Large intestine (tissue), 3 donors: ENCODE measurements at regions not wholly inside any gene's neighbourhood (a gene's known extent, or its start where the extent isn't known, plus 50 kb on each side); places are given as distances from the start of the nearest gene placed in this dataset.

Experiments used
- DNase-seq, 2 donors: peaks; one replicate each; pipeline versions ENCODE4 v3.0.0 to v3.0.0-alpha.2; 2013
- H3K27ac ChIP-seq: one replicate; pipeline ENCODE4 v1.5.1; 2013; ENCODE audit warnings: low read length
- H3K27me3 ChIP-seq: 2 replicates; pipeline ENCODE4 v1.6.1; 2013; ENCODE audit warnings: low read length; ENCODE audit not compliant: control insufficient read depth, insufficient read depth
- H3K36me3 ChIP-seq: 2 replicates; pipeline ENCODE4 v1.6.1; 2013; ENCODE audit warnings: low read length; ENCODE audit not compliant: control insufficient read depth, insufficient read depth
- H3K4me1 ChIP-seq: one replicate; pipeline ENCODE4 v1.6.1; 2013; ENCODE audit warnings: low read length; ENCODE audit not compliant: control insufficient read depth, insufficient read depth
- H3K4me3 ChIP-seq: one replicate; pipeline ENCODE4 v1.5.1; 2013; ENCODE audit warnings: low read length
- H3K9me3 ChIP-seq: one replicate; pipeline ENCODE4 v1.6.1; 2013; ENCODE audit warnings: mild to moderate bottlenecking, low read depth, low read length, moderate library complexity; ENCODE audit not compliant: control insufficient read depth
- WGBS: methylation state at CpG from one replicate; pipeline ENCODE4 v1.1.5; 2013; ENCODE audit warnings: low lambda C conversion rate; ENCODE audit not compliant: insufficient coverage; 5-methylcytosine and 5-hydroxymethylcytosine counted together

DNA sequence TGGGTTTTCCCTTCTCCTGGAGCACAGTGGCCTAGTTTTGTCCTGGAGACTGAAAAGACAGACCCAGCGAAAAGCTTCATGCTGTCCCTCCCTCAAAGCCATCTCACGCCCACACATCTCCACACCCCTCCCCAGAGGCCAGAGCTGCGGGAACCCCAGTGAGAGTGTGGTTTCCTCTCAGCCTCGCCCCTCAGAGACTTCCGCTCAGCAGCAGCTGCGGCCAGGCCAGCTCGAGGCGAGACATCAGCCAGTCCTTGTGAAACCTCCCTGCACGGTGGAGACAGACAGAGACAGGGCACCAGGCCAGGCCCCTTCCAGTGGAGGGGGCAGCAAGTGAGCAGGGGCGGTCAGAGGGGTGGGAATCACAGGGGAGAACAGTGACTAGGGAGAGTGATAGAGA lies 77.0 kb upstream of the TNRC6C start:
- no CpG with 5 or more reads among the region's 10 CpGs for WGBS
- no peaks in the 10 kb centered on the region for H3K36me3 ChIP-seq
- DNase-seq, result peak; percentile 61 to 63
- H3K4me1 ChIP-seq, result peaks cover 5% of the 10 kb centered on the region
- no peak overlapping the region for H3K4me3 ChIP-seq
- no peak overlapping the region for H3K27ac ChIP-seq
- H3K27me3 ChIP-seq, result peaks cover 41% of the 10 kb centered on the region
- peaks cover 3% of the 10 kb centered on the region for H3K9me3 ChIP-seq

DNA sequence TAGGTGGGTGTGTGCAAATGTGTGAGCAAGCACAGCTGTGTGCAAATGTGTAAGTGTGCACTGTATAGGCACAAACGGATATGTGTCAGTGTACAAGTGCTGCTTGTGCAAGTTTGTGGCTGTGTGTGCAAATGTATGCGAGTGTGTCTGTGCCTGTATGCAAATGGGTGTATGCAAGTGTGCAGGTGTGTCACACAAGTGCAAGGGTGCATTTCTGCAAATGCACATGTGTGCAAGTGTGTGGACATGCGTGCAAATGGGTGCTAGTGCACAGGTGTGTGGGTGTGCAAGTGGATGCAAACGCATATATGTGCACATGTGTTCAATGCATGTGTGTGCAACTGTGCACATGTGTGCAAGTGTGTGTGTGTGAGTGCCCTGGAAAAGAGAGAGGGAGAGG lies 76.5 kb upstream of the TNRC6C start:
- peaks cover under 1% of the 10 kb centered on the region for H3K9me3 ChIP-seq
- H3K4me3 ChIP-seq, result no peak overlapping the region
- H3K27ac ChIP-seq, result no peak overlapping the region
- no peak for DNase-seq
- WGBS, result no CpG with 5 or more reads among the region's 4 CpGs
- peaks cover 46% of the 10 kb centered on the region for H3K27me3 ChIP-seq
- H3K36me3 ChIP-seq, result no peaks in the 10 kb centered on the region
- peaks cover 5% of the 10 kb centered on the region for H3K4me1 ChIP-seq

DNA sequence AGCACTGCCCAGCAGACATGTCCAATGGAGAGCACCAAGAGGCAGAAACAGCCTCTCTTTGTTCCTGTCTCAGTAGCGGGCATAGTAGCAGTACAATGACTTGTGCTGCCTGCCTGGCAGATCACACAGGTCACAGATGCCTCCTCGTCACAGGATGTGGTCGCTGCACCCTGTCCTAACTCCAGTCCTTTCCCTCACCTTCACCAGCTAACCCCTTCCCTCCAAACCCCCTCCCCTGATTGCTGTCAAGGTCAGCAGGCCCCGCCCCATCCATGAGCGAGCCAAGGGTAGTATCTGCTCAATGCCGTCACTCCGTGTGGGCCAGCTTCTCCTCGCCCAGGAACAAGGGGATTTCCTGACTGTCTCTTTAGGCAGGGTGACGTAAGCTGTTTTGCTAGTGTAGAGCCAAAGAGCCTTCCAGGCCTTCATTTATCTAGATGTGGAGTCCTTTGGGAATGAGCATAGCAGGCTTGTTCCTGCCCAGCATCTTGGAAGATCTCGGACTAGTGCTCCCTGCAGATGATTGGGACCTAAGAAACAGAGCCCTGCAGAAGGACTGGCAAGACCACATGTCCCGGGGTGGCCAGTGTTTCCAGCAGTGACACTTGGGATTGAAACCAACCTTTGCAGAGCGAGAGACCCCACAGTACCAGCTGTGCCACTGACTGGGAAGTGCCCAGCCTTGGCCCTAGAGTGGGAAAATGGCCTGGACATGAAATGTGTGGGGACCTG lies 75.9 kb upstream of the TNRC6C start:
- DNase-seq, result peak in 1 of 2 donors; percentile 54
- no peaks in the 10 kb centered on the region for H3K9me3 ChIP-seq
- no peak overlapping the region for H3K4me3 ChIP-seq
- H3K27me3 ChIP-seq, result peaks cover 48% of the 10 kb centered on the region
- 100% methylated on average over 1 of the region's 12 CpGs for WGBS
- H3K27ac ChIP-seq, result no peak overlapping the region
- H3K36me3 ChIP-seq, result no peaks in the 10 kb centered on the region
- H3K4me1 ChIP-seq, result peaks cover 11% of the 10 kb centered on the region

DNA sequence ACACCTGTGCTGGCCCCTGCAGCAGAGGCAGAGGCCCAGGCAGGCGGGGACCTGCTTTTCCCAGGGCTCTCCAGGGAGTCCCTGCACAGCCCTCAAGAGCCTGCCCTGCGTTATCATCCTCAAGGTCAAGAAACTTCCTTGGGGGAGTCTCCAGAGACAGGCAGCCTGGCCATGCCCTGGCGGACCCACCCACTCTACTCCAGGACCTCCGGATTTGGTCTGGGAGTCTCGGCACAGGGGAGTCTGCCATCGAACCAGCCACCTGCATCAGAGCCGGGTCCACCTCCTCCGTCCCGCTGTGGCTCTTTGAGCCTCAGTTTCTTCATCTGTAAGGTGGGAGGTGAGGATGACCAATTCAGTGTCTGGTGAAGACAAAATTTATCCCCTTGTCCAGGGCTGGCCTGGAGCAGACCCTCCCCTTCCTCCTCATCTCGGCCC lies 75.3 kb upstream of the TNRC6C start:
- Histone ChIP-seq H3K4me3 (no peak overlapping the region), H3K4me1 (peaks cover 12% of the 10 kb centered on the region)
- WGBS, result no CpG with 5 or more reads among the region's 10 CpGs

GRCh38 chr17:77884019-77884418 lies 74.5 kb upstream of the TNRC6C start:
- Histone ChIP-seq H3K4me1 (peaks cover 12% of the 10 kb centered on the region), H3K27ac (no peak overlapping the region), H3K27me3 (peaks cover 57% of the 10 kb centered on the region), H3K4me3 (no peak overlapping the region), H3K36me3 (no peaks in the 10 kb centered on the region), H3K9me3 (no peaks in the 10 kb centered on the region)
- WGBS, result no CpG with 5 or more reads among the region's 11 CpGs
- peak; percentile 36 to 49 for DNase-seq

More for the DNA sequence above, 75.3 kb upstream of the TNRC6C start:
- no peaks in the 10 kb centered on the region for H3K36me3 ChIP-seq
- DNase-seq, result no peak
- no peaks in the 10 kb centered on the region for H3K9me3 ChIP-seq
- H3K27ac ChIP-seq, result no peak overlapping the region
- H3K27me3 ChIP-seq, result peaks cover 53% of the 10 kb centered on the region

DNA sequence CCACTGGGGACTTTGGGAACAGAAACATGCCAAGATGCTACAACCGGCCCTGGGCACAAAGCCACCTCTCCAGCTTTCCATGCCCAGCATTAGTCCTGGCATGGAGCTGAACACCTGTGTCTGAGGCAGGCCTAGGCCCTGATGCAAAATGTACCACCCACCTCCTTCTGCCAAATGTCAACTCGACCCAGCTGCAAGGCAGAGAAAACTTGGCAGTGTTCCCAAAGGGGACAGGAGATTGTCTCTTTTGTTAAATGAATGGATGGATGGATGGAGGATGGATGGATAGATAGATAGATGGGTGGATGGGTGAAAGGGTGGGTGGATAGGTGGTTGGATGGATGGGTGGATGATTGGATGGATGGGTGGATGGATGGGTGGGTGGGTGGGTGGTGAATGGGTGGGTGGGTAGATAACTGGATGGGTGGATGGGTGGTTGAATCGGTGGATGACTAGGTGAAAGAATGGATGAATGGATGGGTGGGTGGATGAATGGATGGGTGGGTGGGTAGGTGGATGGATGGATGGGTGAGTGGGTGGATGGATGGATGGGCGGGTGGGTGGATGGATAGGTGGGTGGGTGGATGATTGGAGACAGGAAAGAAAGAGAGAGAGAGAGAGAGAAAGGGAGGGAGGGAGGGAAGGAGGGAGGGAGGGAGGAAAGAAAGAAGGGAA lies 73.4 kb upstream of the TNRC6C start:
- H3K4me3 ChIP-seq, result no peak overlapping the region
- no peaks in the 10 kb centered on the region for H3K9me3 ChIP-seq
- no peak overlapping the region for H3K27ac ChIP-seq
- peaks cover 64% of the 10 kb centered on the region for H3K27me3 ChIP-seq
- H3K4me1 ChIP-seq, result peaks cover 12% of the 10 kb centered on the region
- no peak for DNase-seq
- no peaks in the 10 kb centered on the region for H3K36me3 ChIP-seq
- no CpG with 5 or more reads among the region's 4 CpGs for WGBS

GRCh38 chr17:77885678-77886386 lies 72.7 kb upstream of the TNRC6C start:
- Histone ChIP-seq H3K27ac (no peak overlapping the region), H3K9me3 (no peaks in the 10 kb centered on the region), H3K4me1 (peaks cover 12% of the 10 kb centered on the region), H3K27me3 (peaks cover 61% of the 10 kb centered on the region), H3K4me3 (no peak overlapping the region), H3K36me3 (no peaks in the 10 kb centered on the region)
- no peak for DNase-seq
- 63% methylated on average over 1 of the region's 8 CpGs for WGBS

DNA sequence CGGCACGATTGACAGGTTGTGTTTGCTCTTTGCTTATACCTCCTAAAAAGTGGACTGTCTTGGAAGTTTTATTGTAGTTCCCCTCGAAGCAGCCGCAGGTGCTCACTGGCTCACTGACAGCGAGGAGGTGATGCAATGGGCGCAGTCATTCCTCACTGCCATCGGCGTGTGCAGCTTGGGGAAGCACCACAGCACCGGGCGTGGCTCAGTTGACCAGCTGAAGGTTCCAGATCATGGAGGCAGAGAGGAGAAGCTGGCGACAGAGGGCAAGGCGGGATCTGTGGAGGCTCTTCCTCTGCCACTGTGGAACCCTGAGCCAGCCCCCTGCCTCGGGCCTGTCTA lies 72.1 kb upstream of the TNRC6C start:
- Histone ChIP-seq H3K27ac (no peak overlapping the region), H3K9me3 (no peaks in the 10 kb centered on the region), H3K4me3 (no peak overlapping the region), H3K36me3 (no peaks in the 10 kb centered on the region), H3K4me1 (peaks cover 9% of the 10 kb centered on the region), H3K27me3 (peaks cover 60% of the 10 kb centered on the region)
- DNase-seq, result no peak
- 80% methylated on average over 1 of the region's 13 CpGs for WGBS

- H3K4me1 ChIP-seq, result peaks cover 6% of the 10 kb centered on the region
- no peaks in the 10 kb centered on the region for H3K9me3 ChIP-seq
- H3K27ac ChIP-seq, result no peak overlapping the region
- H3K36me3 ChIP-seq, result no peaks in the 10 kb centered on the region
- H3K4me3 ChIP-seq, result no peak overlapping the region
- no CpG with 5 or more reads among the region's 4 CpGs for WGBS
- no peak for DNase-seq
- peaks cover 67% of the 10 kb centered on the region for H3K27me3 ChIP-seq
Measured at GRCh38 chr17:77887110-77887463, 71.4 kb upstream of the TNRC6C start.

- H3K27me3 ChIP-seq, result peaks cover 72% of the 10 kb centered on the region
- H3K9me3 ChIP-seq, result no peaks in the 10 kb centered on the region
- H3K4me3 ChIP-seq, result peak overlapping the region; percentile 22
- no peaks in the 10 kb centered on the region for H3K36me3 ChIP-seq
- 0% methylated on average over 1 of the region's 44 CpGs for whole genome bisulfite sequencing
- H3K4me1 ChIP-seq, result peaks cover 6% of the 10 kb centered on the region
- H3K27ac ChIP-seq, result no peak overlapping the region
- peak; percentile 58 to 66 for DNase-seq
Measured at GRCh38 chr17:77887464-77888241, 70.8 kb upstream of the TNRC6C start.
